Stimulated activated CD4-positive, alpha-beta T cell treated with anti-CD3 and anti-CD28 coated beads, Interleukin-12 subunit alpha, Interleukin-12 subunit beta, amount 100 ng/mL, for 4 hours (primary cell): ENCODE measurements at regions not wholly inside any gene's neighbourhood (a gene's known extent, or its start where the extent isn't known, plus 50 kb on each side); places are given as distances from the start of the nearest gene placed in this dataset.
A peak's percentile ranks its signal among the peaks of the same experiment; 100 is the strongest.
"Not testable (repeated sequence)": the region's sequence is repeated elsewhere in the genome, so short reads cannot be mapped to it uniquely, and the experiment has no call there.

ENCODE experiments used
- DNase-seq: peaks from one replicate; pipeline ENCODE4 v3.0.0-alpha.2; 2020

DNA sequence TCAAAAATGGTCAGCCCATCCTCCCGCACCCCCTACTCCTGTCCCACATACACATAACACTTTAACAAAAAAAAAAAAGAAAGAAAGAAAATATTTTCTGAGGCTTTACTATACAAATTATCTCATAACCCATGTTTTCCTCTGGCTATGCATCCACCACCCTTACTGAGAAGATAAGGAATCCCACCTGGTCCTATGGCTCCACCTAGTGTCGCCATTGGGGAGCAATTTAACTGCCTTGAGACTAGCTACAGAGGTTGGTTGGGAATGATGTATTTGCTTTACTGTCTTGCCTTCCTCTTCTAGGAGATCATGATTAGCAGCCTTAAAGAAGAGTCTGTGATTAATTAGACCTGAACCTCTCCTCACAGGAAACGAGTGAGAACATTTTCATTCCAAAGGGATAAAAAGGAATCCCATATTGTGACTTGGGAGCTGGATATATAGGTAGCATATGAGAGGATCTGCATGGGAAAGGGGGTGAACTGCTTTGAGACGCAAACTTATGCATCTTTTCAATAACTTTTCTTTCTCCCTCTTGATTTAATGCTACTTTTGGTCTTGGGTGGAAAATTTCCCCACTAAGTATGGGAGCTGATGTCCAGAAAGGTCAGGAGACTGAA, 77.7 kb upstream of the SELENOP start:
- DNase-seq = peak; percentile 52

DNA sequence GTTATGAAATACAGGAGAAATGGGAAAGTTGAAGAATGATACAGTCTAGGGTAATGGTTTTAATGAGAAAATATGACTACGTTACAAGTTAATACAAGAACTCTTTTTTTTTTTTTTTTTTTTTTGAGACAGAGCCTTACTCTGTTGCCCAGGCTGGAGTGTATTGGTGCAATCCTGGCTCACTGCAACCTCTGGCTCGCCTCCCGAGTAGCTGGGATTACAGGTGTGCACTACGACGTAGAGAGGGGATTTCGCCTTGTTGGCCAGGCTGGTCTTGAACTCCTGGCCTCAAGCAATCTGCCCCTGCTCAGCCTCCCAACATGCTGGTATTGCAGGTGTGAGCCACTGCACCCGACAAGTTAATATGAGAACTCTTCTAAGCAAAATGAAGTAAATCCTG, 77.1 kb upstream of the SELENOP start:
- no peak for DNase-seq

DNA sequence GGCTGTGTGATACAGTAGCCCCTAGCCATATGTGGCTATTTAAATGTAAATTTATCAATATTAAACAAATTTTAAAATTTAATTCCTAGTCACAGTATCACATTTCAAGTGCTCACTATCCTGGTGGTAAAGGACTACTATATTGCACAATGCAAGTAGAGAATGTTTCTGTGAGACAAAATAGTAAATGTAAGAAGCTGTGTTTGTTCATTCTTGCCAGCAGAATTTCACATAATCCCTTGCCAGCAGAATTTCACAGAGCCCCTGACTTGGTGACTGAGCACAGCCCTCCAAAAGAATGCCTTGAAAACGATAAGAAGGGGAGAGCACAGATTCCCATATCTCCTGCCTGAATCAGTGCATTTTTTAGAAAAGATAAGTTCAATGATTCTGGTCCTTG, 75.9 kb upstream of the SELENOP start:
- no peak for DNase-seq

DNA sequence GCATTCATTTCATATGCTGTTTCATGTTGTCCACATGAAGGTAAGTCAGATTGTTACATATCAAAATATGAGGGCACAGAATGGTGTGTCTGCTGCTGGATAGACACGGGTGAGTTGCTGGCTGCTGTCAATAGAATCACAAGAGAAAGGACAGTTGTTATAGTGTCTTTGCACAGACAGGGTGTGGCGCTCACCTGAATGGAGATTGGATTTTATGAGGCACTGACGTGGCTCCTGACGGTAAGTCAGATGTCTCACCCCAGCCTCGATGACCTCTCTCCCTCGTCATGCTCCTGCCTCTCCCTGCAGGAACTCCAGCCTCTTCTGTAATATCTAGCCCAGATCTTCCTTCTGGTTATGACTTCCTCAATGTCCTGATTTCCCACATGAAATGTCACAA, 75.4 kb upstream of the SELENOP start:
- DNase-seq = no peak

DNA sequence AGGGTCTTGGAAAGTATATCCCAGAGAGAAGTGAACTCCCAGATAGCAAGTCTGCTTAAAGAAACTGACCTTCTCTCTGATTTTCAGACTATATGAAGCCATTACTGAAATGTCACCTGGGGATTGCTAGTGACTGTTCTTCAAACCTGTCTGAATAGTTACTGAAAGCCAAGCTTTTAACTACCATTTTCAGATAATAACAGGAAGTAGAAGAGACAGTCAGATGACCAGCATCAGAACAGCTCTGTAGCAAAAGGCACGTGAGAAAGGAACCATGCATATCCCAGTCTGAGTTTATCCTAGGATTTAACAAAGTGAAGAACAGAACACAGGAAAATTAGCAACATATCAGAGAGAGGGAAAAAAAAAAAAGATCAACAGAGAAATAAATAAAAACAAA, 74.9 kb upstream of the SELENOP start:
- DNase-seq = no peak

DNA sequence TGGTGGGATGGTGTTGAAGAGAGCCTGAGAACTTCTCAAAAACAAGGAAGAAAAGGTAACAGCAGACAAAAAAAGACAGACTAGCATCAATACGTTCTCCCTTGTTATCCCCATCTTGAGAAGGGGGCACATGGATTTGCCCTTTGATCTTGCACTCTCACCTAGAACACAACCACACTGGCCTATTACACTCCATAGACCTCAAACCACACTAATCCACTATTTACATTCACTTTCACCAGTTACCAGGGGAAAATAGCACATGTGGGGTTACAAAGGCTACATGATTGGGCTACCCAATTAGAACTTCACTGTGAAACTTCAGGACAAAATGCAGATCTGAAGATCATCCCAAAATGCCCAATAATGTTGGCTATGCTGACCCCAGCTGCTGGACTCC, 72.6 kb upstream of the SELENOP start:
- no peak for DNase-seq

DNA sequence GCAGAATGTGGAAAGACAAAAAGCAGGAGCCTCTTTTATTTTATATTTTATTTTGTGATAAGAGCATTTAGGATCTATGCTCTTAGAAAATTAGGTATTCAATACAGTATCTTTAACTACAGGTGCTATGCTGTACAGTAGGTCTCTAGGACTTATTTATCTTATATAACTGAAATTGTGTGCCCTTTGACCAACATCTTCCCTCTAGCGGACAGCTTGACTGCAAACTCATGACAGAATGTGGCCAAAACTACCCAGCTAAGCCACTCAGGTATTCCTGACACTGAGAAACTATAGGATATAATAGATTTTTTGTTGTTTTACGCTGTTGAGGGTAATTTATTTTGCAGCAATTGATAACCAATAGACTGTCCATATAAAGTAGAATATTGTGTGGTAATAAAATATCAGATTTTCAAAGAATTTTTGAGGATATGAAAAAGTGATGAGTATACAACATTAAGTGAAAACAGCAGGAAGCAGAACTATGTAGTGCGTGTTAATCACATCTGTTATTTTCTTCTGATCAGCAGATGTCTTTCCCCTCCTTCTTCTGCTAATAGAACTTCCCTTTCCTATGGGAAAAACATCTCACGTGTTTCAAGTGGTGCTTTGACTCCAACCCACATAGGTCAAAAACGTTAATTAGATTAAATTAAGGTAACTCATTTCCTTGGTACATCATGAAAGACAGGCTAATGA, 69.9 kb upstream of the SELENOP start:
- no peak for DNase-seq

DNA sequence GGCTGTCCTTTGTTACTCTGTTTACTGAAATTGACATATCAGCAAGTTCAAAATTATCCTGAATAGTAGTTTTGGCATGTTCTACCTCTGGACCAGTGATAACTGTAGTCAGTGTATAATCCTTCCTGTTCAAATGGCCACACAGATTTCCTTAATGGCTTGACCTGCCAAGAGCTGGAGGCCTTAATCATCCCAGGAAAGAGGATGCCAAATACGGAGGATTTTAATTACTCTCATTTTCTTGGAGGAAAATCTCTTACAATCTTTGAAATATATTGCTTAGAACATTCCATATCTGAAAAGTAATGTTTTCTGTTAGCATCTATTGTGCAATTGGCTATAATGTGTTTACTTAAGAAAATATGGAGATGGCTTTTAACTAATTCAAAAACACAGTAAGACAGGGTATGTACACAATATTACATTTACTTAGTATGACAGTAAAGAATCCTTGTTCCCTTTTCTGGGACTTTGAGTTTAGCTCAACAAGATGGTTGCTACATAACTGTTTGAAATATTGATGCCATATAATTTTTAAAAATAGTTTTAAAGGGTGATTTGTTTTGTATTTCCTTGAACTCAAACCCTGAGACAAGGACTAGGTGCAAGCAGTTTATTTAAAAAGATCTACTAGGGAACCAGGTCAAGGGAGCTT, 68.9 kb upstream of the SELENOP start:
- DNase-seq = no peak

DNA sequence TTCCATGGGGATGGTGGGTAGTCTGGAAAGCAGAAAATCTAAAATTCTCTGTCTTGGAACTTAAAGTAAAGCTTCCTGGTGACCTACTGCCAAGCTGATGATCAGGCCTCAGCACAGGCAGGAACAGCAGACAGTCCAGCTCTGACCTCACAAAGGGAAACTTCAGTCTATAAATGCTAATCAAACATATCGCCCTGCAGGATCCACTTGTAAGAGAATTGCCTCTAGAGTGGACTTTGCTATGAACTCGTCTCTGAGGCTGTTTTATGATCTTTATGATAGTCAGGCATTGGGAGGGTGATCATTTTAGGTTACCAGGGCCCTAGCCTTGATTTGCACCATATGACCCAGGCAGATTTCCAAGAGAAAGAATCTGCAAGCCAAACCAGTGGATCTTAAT, 67.6 kb upstream of the SELENOP start:
- DNase-seq = no peak

DNA sequence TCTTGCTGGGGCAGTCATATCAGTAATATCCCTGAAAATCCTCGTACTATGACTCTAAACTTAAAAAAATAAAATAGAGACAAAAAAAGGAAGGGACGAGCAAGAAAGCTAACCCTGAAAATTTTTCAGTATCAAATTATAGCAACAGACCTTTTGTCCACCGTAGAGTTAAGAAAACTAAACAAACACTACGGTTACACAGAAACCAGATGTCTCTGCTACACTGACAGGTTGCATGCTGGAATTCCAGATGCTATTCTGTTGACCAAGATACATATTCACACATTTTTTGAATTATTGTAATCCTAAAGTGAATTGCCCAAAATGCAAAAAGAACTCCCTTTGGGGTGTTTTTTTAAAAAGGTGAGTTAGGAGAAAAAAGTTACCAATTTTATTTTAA, 66.9 kb upstream of the SELENOP start:
- no peak for DNase-seq

DNA sequence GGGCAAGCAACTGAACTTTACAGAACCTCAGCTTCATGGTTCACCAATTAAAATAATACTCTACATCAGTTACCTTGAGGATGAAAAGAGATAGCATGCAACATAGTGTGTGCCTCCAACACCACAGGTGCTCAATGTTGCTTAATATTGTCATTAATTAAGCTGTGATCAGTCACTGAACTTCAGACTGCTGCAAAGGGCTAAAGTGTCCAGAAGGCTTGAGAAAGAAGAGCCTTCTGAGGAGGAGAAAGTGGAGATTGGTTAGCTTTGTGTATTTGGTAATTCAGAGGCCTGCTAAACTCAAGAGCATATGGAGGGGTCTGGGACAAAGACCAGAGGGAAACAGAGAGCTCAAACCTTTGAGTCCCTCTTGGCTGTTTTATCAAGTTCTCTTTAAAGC, 66.3 kb upstream of the SELENOP start:
- no peak for DNase-seq

DNA sequence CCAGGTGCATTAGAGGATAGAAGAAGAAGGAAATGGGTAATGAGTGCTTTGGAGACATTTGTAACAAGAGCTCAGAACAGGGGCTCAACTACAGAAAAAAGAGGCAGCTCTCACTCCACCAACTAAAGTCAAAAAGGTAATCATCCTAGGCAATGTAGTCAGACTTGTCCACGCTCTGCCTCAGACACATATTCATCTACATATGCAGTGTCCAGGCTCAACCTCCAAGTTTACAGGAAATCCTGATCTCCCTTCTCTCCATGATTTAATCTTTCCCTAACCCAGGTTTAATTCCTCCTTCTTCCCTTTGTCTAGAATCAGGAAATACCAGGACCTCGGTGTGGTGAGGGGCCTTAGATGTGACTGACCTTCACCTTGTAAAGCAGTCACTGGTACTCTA, 65.7 kb upstream of the SELENOP start:
- DNase-seq = no peak

DNA sequence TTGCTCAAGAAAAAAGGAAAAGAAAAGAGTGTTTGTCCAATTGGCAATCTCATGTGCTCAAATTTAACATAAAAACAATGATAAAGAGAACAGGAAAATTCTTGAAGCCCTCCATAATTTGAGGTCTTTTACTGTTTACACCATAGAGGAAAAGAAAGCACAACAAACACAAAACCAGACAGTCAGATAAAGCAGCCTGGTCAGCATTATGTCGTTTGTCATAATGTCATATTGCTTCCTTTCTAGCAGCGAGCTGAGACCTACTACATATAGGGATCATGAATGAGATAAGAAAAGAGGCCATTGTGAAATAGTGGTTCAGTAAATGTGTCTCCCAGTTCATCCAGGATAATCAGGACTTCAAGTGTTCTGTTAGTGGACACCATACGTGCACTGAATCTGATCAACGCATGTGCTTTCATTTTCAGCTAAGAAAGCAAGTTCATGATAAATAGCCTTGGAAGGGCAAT, 64.7 kb upstream of the SELENOP start:
- DNase-seq = no peak

DNA sequence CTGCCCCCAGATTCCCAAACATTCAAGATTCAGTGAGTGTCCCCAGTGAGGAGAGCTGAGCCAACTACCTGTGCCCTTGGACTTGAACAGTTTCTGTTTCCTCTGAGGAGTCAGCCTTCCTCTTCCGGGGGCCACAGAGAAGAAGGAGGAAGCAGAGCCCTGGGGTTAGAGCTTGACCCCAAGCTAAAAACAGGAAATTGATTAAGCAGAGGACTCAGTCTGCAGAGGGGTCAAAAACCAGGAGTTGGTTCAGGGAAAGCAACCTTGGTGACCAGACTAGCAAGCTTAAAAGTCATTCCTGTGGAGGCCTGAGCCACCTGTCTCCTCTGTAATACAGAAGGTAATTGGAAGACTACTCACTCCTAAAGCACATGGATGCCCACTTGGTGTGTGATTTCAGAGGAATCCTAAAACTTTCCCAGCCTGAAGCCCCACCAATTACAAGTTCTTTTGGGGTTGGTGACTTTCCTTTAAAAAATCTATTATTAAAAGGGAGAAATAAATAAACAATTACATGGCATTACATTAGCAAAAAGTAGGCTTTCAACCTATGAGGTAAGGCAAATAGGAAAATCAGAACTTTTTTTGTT, 64.2 kb upstream of the SELENOP start:
- no peak for DNase-seq

DNA sequence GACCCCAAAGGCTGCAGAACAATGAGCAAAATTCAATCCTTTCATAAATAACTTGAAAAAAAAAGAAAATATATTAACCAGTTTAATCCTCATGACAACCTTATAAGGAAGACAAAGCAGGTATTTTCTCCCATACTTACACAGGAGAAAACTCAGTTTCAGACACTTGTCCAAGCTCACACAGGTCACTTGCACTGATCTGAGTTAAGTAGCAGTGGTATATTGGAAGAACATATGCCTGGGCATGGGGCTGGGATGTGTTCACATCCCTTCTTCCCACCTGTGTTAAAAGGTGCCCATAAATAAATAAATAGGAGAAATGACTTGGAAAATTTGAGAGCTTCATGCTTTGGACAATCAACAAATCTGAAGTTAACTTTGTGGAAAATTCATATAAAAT, 63.5 kb upstream of the SELENOP start:
- DNase-seq = no peak

DNA sequence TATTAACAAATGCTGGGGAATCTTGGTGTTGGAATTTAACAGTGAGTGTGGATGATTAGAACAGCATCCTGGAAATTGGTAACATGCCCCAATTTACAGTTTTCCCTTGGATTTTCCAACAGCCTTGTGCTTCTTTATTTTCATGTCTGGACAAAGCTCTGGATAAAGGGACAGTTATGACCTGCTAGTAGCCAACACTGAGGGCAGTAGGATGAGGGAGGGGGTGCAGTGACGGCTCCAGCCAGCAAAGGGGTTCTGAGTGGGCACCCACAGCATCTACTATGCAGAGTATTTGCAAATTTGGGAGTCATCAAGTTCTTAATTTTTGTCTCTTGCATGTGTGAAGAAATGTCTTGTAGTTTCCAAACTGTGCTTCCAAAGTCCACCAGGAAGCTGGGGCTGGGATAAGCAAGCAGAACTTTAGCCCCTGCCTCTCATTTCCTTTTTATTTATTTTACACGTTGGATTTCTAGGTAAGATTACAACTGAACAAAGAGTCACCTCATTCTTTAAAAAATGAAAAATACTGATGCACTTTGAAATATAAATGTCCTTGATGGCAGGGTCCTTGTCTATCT, 63.0 kb upstream of the SELENOP start:
- no peak for DNase-seq

DNA sequence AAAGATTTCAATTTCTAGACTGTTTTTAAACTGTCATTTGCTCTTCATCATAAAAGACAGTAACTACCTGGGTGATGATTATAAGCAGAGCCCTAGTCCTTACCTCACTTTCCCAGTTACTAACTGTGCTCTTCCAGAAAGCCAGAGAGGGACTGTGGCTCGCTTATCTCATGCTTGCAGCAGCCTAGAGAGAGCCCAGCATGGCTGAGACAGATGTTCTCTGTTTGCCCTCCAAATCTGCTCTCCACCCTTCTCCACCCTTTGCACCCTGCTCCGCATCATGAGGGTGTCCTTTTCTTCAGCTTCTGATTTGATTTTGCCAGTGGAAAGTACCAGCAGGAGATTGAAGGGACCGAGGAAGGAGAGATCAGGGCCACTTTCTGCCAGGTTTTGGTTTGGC, 61.2 kb upstream of the SELENOP start:
- no peak for DNase-seq

DNA sequence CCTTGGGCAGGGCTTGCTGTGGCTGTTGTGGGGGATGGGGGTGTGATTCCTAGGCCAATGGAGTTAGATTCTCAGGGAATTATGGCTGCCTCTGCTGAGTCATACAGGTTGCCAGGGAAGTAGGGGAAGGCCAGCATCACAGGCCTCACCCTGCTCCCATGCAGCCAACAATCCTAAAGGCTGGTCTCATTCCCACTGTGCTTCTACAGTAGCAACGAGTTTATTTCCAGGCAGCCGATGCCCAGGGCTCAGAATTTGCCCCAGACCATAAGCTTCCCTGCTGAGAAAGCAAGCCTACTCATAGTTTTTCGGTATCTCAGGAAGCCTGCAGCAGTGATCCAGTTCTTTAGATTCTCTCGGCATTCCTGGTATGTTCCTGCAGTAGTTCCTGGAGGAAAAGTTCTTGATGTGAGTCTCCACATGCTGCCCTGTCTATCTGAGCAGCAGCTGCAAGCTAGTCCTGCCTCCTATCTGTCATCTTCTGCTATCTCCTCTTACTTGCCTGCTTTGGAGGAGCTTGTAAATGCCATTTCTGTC, 59.3 kb upstream of the SELENOP start:
- DNase-seq = no peak

DNA sequence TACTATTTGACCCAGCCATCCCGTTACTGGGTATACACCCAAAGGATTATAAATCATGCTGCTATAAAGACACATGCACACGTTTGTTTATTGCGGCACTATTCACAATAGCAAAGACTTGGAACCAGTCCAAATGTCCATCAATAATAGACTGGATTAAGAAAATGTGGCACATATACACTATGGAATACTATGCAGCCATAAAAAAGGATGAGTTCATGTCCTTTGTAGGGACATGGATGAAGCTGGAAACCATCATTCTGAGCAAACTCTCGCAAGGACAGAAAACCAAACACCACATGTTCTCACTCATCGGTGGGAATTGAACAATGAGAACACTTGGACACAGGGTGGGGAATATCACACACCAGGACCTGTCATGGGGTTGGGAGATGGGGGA, 56.7 kb upstream of the SELENOP start:
- DNase-seq = not testable (repeated sequence)

DNA sequence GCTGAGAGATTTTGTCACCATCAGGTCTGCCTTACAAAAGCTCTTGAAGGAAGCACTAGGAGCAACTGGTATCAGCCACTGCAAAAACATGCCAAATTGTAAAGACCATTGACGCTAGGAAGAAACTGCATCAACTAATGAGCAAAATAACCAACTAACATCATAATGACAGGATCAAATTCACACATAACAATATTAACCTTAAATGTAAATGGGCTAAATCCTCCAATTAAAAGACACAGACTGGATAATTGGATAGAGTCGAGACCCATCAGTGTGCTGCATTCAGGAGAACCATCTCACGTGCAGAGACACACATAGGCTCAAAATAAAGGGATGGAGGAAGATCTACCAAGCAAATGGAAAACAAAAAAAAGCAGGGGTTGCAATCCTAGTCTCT, 53.1 kb upstream of the SELENOP start:
- DNase-seq = not testable (repeated sequence)
